H9 (cell line): ENCODE measurements at regions not wholly inside any gene's neighbourhood (a gene's known extent, or its start where the extent isn't known, plus 50 kb on each side); places are given as distances from the start of the nearest gene placed in this dataset.

ENCODE experiments used
- DNase-seq: peaks from one replicate; pipeline ENCODE4 v3.0.0-alpha.2; 2017
- H2AFZ ChIP-seq: one replicate; pipeline ENCODE4 v1.6.1; 2013; ENCODE audit warnings: mild to moderate bottlenecking, low read length, control low read depth, moderate library complexity
- H2AK5ac ChIP-seq: 2 replicates; pipeline ENCODE4 v1.6.1; 2013; ENCODE audit warnings: low read length, control low read depth, mixed read lengths; ENCODE audit not compliant: insufficient read length
- H2BK120ac ChIP-seq: one replicate; pipeline ENCODE4 v1.6.1; 2013; ENCODE audit warnings: low read depth, mild to moderate bottlenecking, low read length, control low read depth, inconsistent platforms; ENCODE audit not compliant: poor library complexity, severe bottlenecking
- H2BK12ac ChIP-seq: 2 replicates; pipeline ENCODE4 v1.6.1; 2013; ENCODE audit warnings: low read length, control low read depth, mixed read lengths, low read depth; ENCODE audit not compliant: insufficient read length
- H2BK15ac ChIP-seq: 2 replicates; pipeline ENCODE4 v1.6.1; 2013; ENCODE audit warnings: low read depth, low read length, control low read depth
- H2BK20ac ChIP-seq: one replicate; pipeline ENCODE4 v1.6.1; 2013; ENCODE audit warnings: low read depth, mild to moderate bottlenecking, low read length, control low read depth, inconsistent platforms; ENCODE audit not compliant: poor library complexity, severe bottlenecking
- H2BK5ac ChIP-seq: 2 replicates; pipeline ENCODE4 v1.6.1; 2013; ENCODE audit warnings: low read length, control low read depth, mixed read lengths; ENCODE audit not compliant: insufficient read length
- H3K14ac ChIP-seq: 2 replicates; pipeline ENCODE4 v1.6.1; 2013; ENCODE audit warnings: low read length, control low read depth; ENCODE audit not compliant: insufficient read depth
- H3K18ac ChIP-seq: 2 replicates; pipeline ENCODE4 v1.6.1; 2013; ENCODE audit warnings: low read depth, mild to moderate bottlenecking, mixed read lengths, low read length, control low read depth; ENCODE audit not compliant: insufficient read length
- H3K23ac ChIP-seq: 2 replicates; pipeline ENCODE4 v1.6.1; 2013; ENCODE audit warnings: low read length, control low read depth, mixed read lengths, low read depth; ENCODE audit not compliant: insufficient read length
- H3K23me2 ChIP-seq: 2 replicates; pipeline ENCODE4 v1.6.1; 2013; ENCODE audit warnings: low read depth, mild to moderate bottlenecking, mixed read lengths, low read length, control low read depth; ENCODE audit not compliant: insufficient read length, poor library complexity, severe bottlenecking
- H3K27ac ChIP-seq: 2 replicates; pipeline ENCODE4 v1.5.1; 2013; ENCODE audit warnings: low read length, control low read depth, mixed read lengths, low read depth; ENCODE audit not compliant: insufficient read length
- H3K27me3 ChIP-seq: 2 replicates; pipeline ENCODE4 v1.6.1; 2013; ENCODE audit warnings: low read length, control low read depth, inconsistent platforms; ENCODE audit not compliant: insufficient read depth
- H3K4ac ChIP-seq: 2 replicates; pipeline ENCODE4 v1.6.1; 2013; ENCODE audit warnings: low read depth, mild to moderate bottlenecking, control low read depth, inconsistent platforms, low read length, moderate library complexity
- H3K4me1 ChIP-seq: 2 replicates; pipeline ENCODE4 v1.6.1; 2013; ENCODE audit warnings: low read length, control low read depth, inconsistent platforms; ENCODE audit not compliant: insufficient read depth
- H3K4me2 ChIP-seq: 2 replicates; pipeline ENCODE4 v1.6.1; 2013; ENCODE audit warnings: low read length, control low read depth, mixed read lengths; ENCODE audit not compliant: insufficient read length, insufficient read depth
- H3K56ac ChIP-seq: 2 replicates; pipeline ENCODE4 v1.6.1; 2013; ENCODE audit warnings: low read depth, mild to moderate bottlenecking, mixed read lengths, low read length, control low read depth; ENCODE audit not compliant: insufficient read length
- H3K79me1 ChIP-seq: 2 replicates; pipeline ENCODE4 v1.6.1; 2013; ENCODE audit warnings: low read depth, mild to moderate bottlenecking, moderate library complexity, low read length, control low read depth, inconsistent platforms; ENCODE audit not compliant: insufficient read depth, poor library complexity, severe bottlenecking
- H3K79me2 ChIP-seq: 2 replicates; pipeline ENCODE4 v1.6.1; 2013; ENCODE audit warnings: low read length, control low read depth, inconsistent platforms; ENCODE audit not compliant: insufficient read depth
- H3K9ac ChIP-seq: 2 replicates; pipeline ENCODE4 v1.6.1; 2013; ENCODE audit warnings: low read length, control low read depth, mixed read lengths; ENCODE audit not compliant: insufficient read length; ENCODE audit errors: extremely low read depth
- H3K9me3 ChIP-seq: one replicate; pipeline ENCODE4 v1.6.1; 2013; ENCODE audit warnings: low read depth, low read length, inconsistent platforms; ENCODE audit not compliant: control insufficient read depth
- H3T11ph ChIP-seq: one replicate; pipeline ENCODE4 v1.6.1; 2013; ENCODE audit warnings: mild to moderate bottlenecking, low read length, control low read depth, inconsistent platforms
- H4K20me1 ChIP-seq: one replicate; pipeline ENCODE4 v1.6.1; 2013; ENCODE audit not compliant: control insufficient read depth, insufficient read length, insufficient read depth
- H4K5ac ChIP-seq: 2 replicates; pipeline ENCODE4 v1.6.1; 2013; ENCODE audit warnings: low read depth, mild to moderate bottlenecking, mixed read lengths, low read length, control low read depth; ENCODE audit not compliant: insufficient read length
- H4K8ac ChIP-seq: replicated peaks from 2 replicates; pipeline ENCODE4 v1.6.1; 2013; ENCODE audit warnings: low read length, control low read depth, mixed read lengths, low read depth; ENCODE audit not compliant: insufficient read length
- H4K91ac ChIP-seq: 2 replicates; pipeline ENCODE4 v1.6.1; 2013; ENCODE audit warnings: low read depth, mild to moderate bottlenecking, moderate library complexity, mixed read lengths, low read length, control low read depth; ENCODE audit not compliant: insufficient read length
- H3K27ac Mint-ChIP-seq, 3 experiments: 2 replicates in 2 of 3; 3 replicates in 1 of 3; pipeline ENCODE4 v1.8.0; 2020 to 2021; ENCODE audit warnings: mixed read lengths in 3 of 3, mild to moderate bottlenecking in 1 of 3, moderate library complexity in 1 of 3
- H3K27me3 Mint-ChIP-seq: 2 replicates; pipeline ENCODE4 v1.8.0; 2021; ENCODE audit warnings: low read depth, mild to moderate bottlenecking, moderate library complexity, mixed read lengths
- H3K36me3 Mint-ChIP-seq, 3 experiments: 2 replicates in 2 of 3; 3 replicates in 1 of 3; pipeline ENCODE4 v1.8.0; 2020 to 2021; ENCODE audit warnings: low read depth in 3 of 3, mixed read lengths in 3 of 3; ENCODE audit not compliant: insufficient read depth in 1 of 3
- H3K4me1 Mint-ChIP-seq, 2 experiments: 2 replicates each; pipeline ENCODE4 v1.8.0; 2020; ENCODE audit warnings: mixed read lengths in 2 of 2
- H3K4me3 Mint-ChIP-seq, 2 experiments: 2 replicates in 1 of 2; 3 replicates in 1 of 2; pipeline ENCODE4 v1.8.0; 2020 to 2021; ENCODE audit warnings: mild to moderate bottlenecking in 2 of 2, mixed read lengths in 2 of 2, moderate library complexity in 1 of 2
- H3K9me3 Mint-ChIP-seq, 2 experiments: 2 replicates in 1 of 2; 3 replicates in 1 of 2; pipeline ENCODE4 v1.8.0; 2020; ENCODE audit warnings: mild to moderate bottlenecking in 2 of 2, mixed read lengths in 2 of 2, moderate library complexity in 1 of 2
- CTCF ChIP-seq: fragments of 200-600 bp; sonication (generic); conservative IDR thresholded peaks from 3 replicates; pipeline ENCODE4 v1.8.0; 2021; ENCODE audit warnings: antibody characterized with exemption, mild to moderate bottlenecking
- WGBS: extraction: QIAGEN DNeasy Blood & Tissue Kit; methylation state at CpG from one replicate; pipeline ENCODE4 v1.1.7; 2013; ENCODE audit warnings: missing lambda C conversion rate, low lambda C conversion rate, mixed read lengths; ENCODE audit not compliant: insufficient read length; ENCODE audit errors: extremely low coverage; 5-methylcytosine and 5-hydroxymethylcytosine counted together

- peaks cover 0 to 4% (median 0%) of the 10 kb centered on the region in 3 experiments; a peak in 1 of 7 replicates for H3K36me3 Mint-ChIP-seq
Observed at GRCh38 chr3:89859757-89860156, 752.3 kb downstream of the EPHA3 start.

More at GRCh38 chr3:89859757-89860156, 752.3 kb downstream of the EPHA3 start:
- no peak overlapping the region for H4K91ac ChIP-seq
- no peak overlapping the region for H2AFZ ChIP-seq
- no peaks in the 10 kb centered on the region for H3K4me1 ChIP-seq
- no peak for TF ChIP-seq CTCF
- H3K56ac ChIP-seq: no peak overlapping the region
- Mint-ChIP-seq H3K4me3 (no peak overlapping the region), H3K9me3 (no peaks in the 10 kb centered on the region; a peak in 3 of 5 replicates), H3K4me1 (peaks cover 10 to 18% of the 10 kb centered on the region in 2 experiments; a peak in 3 of 4 replicates), H3K27me3 (no peaks in the 10 kb centered on the region), H3K27ac (no peak overlapping the region; a peak in 1 of 7 replicates)
- no peak overlapping the region for H2BK15ac ChIP-seq
- H3K79me2 ChIP-seq: no peaks in the 10 kb centered on the region
- H3K4ac ChIP-seq: no peak overlapping the region
- no peak overlapping the region for H4K8ac ChIP-seq
- no peak overlapping the region for H2BK5ac ChIP-seq
- no peak overlapping the region for H2AK5ac ChIP-seq
- no peak overlapping the region for H2BK20ac ChIP-seq
- no peak for DNase-seq
- no CpG with 5 or more reads among the region's 2 CpGs for WGBS
- no peak overlapping the region for H3K9ac ChIP-seq
- no peaks in the 10 kb centered on the region for H4K20me1 ChIP-seq
- no peaks in the 10 kb centered on the region for H3K79me1 ChIP-seq
- no peak overlapping the region for H3K14ac ChIP-seq
- no peak overlapping the region for H3K23ac ChIP-seq
- no peak overlapping the region for H3K18ac ChIP-seq
- H2BK120ac ChIP-seq: no peak overlapping the region
- no peak overlapping the region for H2BK12ac ChIP-seq
- H4K5ac ChIP-seq: no peak overlapping the region
- H3K9me3 ChIP-seq: no peaks in the 10 kb centered on the region
- H3K4me2 ChIP-seq: no peak overlapping the region
- no peaks in the 10 kb centered on the region for H3K23me2 ChIP-seq
- H3K27me3 ChIP-seq: no peaks in the 10 kb centered on the region
- H3T11ph ChIP-seq: no peak overlapping the region
- no peak overlapping the region for H3K27ac ChIP-seq
